Nephron (organoid): ENCODE measurements at regions not wholly inside any gene's neighbourhood (a gene's known extent, or its start where the extent isn't known, plus 50 kb on each side); places are given as distances from the start of the nearest gene placed in this dataset.

Source experiments
- H3K27ac Mint-ChIP-seq, 3 experiments: 2 replicates each; pipeline ENCODE4 v1.8.0; 2020; ENCODE audit warnings: mixed read lengths in 3 of 3, mild to moderate bottlenecking in 2 of 3, moderate library complexity in 1 of 3
- H3K27me3 Mint-ChIP-seq: 2 replicates; pipeline ENCODE4 v1.8.0; 2021; ENCODE audit warnings: low read depth, mild to moderate bottlenecking, moderate library complexity, mixed read lengths
- H3K36me3 Mint-ChIP-seq: 2 replicates; pipeline ENCODE4 v1.8.0; 2020; ENCODE audit warnings: low read depth, mixed read lengths
- H3K4me1 Mint-ChIP-seq: 2 replicates; pipeline ENCODE4 v1.8.0; 2020; ENCODE audit warnings: mixed read lengths
- H3K4me3 Mint-ChIP-seq, 3 experiments: 2 replicates each; pipeline ENCODE4 v1.8.0; 2020; ENCODE audit warnings: mild to moderate bottlenecking in 3 of 3, mixed read lengths in 3 of 3, moderate library complexity in 2 of 3
- H3K9me3 Mint-ChIP-seq: 2 replicates; pipeline ENCODE4 v1.8.0; 2020; ENCODE audit warnings: mixed read lengths
- TF ChIP-seq, protein P1 (sequence below), 3 experiments: fragments of 200-600 bp; sonication (generic); IDR thresholded peaks; one replicate each; pipeline ENCODE4 v1.5.0; 2021; ENCODE audit warnings: antibody characterized with exemption in 3 of 3; ENCODE audit not compliant: unreplicated experiment in 3 of 3

DNA sequence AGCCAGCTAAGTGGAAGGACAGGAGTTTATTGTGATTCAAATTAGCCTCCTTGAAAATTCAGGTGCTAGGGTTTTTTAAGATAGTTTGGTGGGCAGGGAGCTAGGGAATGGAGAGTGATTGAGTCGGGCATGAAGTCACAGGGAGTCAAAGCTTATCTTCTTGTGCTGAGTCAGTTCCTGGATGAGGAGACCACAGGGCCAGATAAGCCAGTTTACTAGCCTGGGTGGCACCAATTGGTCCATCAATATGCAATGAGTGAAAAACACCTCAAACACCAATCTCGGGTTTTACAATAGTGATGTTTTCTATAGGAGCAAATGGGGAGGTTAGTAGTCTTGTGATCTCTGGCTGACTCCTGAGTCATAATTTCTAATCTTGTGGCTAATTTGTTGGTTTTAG is 165.1 kb downstream of the ABCC12 start:
- TF ChIP-seq, protein P1, sequence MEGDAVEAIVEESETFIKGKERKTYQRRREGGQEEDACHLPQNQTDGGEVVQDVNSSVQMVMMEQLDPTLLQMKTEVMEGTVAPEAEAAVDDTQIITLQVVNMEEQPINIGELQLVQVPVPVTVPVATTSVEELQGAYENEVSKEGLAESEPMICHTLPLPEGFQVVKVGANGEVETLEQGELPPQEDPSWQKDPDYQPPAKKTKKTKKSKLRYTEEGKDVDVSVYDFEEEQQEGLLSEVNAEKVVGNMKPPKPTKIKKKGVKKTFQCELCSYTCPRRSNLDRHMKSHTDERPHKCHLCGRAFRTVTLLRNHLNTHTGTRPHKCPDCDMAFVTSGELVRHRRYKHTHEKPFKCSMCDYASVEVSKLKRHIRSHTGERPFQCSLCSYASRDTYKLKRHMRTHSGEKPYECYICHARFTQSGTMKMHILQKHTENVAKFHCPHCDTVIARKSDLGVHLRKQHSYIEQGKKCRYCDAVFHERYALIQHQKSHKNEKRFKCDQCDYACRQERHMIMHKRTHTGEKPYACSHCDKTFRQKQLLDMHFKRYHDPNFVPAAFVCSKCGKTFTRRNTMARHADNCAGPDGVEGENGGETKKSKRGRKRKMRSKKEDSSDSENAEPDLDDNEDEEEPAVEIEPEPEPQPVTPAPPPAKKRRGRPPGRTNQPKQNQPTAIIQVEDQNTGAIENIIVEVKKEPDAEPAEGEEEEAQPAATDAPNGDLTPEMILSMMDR (IDR thresholded peaks at IDR 0.05; ENCODE audit: unreplicated experiment in 3 of 3) = no peak
- H3K27me3 Mint-ChIP-seq = peaks cover 4% of the 10 kb centered on the region
- no peak overlapping the region for H3K4me3 Mint-ChIP-seq
- H3K9me3 Mint-ChIP-seq = peaks cover 9% of the 10 kb centered on the region
- H3K27ac Mint-ChIP-seq = no peak overlapping the region
- no peaks in the 10 kb centered on the region for H3K4me1 Mint-ChIP-seq
- H3K36me3 Mint-ChIP-seq = no peaks in the 10 kb centered on the region

DNA sequence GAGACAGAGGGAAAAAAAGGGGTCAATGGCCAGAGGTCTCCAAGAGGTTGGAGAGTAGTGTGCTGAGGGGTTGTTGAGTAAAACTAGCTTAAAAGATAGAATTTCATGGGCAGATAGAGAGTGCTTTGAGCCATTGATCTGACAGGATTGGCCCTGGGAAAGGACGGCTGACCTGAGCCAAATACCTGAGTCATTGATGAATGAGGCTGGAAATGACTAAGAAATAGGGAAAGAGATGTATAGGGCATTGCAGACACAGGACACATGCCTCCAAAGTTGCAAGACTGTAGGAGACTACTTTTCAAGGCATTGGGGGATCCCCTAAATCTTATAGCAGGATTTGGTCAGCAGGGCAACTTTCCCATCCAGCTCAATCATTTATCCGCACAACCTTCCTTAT is 168.7 kb downstream of the ABCC12 start:
- no peak overlapping the region for H3K4me3 Mint-ChIP-seq
- no peaks in the 10 kb centered on the region for H3K36me3 Mint-ChIP-seq
- TF ChIP-seq, protein P1 (IDR thresholded peaks at IDR 0.05; ENCODE audit: unreplicated experiment in 3 of 3) = no peak
- H3K27ac Mint-ChIP-seq = no peak overlapping the region
- peaks cover 3% of the 10 kb centered on the region for H3K9me3 Mint-ChIP-seq
- peaks cover 4% of the 10 kb centered on the region for H3K27me3 Mint-ChIP-seq
- H3K4me1 Mint-ChIP-seq = no peaks in the 10 kb centered on the region

DNA sequence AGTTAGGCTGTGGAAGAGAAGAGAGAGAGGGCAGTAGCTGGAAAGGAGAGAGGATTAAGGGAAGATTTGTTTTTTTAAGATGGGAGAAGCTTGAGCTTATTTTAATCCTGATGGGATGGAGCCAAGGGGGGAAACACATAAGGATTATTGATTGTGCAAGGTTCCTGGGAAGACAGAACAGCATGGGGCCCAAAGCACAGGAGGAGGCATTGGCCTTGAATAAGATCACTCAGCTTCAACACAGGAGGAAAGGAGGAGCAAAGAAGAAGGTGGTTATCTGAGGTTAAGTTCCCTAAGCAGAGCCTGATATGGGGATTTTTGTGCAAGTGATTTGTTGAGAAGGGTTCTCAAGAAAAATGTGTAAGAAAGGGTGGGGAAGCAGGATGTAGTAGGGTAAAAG is 169.8 kb downstream of the ABCC12 start:
- TF ChIP-seq, protein P1 (IDR thresholded peaks at IDR 0.05; ENCODE audit: unreplicated experiment in 3 of 3) = no peak
- H3K27ac Mint-ChIP-seq = no peak overlapping the region
- no peak overlapping the region for H3K4me3 Mint-ChIP-seq
- H3K4me1 Mint-ChIP-seq = no peaks in the 10 kb centered on the region
- no peaks in the 10 kb centered on the region for H3K36me3 Mint-ChIP-seq
- peaks cover 3% of the 10 kb centered on the region for H3K9me3 Mint-ChIP-seq
- H3K27me3 Mint-ChIP-seq = peaks cover 4% of the 10 kb centered on the region

DNA sequence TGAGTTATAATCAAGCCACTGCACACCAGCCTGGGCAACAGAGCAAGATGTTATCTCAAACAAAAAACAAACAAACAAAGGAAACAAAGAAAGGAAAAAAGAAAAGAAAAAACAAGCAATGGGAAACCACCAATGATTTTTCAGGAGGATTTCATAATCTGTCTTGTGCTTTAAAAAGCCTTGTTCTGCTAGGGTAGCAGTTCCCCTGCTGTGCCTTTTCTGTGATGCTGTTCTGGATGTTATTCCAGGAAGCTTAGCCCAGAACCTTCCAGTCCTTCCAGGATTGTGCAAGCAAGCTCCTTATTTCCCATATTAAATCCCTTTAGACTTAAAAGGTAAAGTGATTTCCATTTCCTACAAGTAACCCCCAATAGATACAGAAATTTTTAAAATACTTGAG is 171.1 kb downstream of the ABCC12 start:
- no peak overlapping the region for H3K27ac Mint-ChIP-seq
- peaks cover 4% of the 10 kb centered on the region for H3K27me3 Mint-ChIP-seq
- TF ChIP-seq, protein P1 (IDR thresholded peaks at IDR 0.05; ENCODE audit: unreplicated experiment in 3 of 3) = no peak
- no peaks in the 10 kb centered on the region for H3K36me3 Mint-ChIP-seq
- no peaks in the 10 kb centered on the region for H3K4me1 Mint-ChIP-seq
- H3K9me3 Mint-ChIP-seq = no peaks in the 10 kb centered on the region
- H3K4me3 Mint-ChIP-seq = no peak overlapping the region

DNA sequence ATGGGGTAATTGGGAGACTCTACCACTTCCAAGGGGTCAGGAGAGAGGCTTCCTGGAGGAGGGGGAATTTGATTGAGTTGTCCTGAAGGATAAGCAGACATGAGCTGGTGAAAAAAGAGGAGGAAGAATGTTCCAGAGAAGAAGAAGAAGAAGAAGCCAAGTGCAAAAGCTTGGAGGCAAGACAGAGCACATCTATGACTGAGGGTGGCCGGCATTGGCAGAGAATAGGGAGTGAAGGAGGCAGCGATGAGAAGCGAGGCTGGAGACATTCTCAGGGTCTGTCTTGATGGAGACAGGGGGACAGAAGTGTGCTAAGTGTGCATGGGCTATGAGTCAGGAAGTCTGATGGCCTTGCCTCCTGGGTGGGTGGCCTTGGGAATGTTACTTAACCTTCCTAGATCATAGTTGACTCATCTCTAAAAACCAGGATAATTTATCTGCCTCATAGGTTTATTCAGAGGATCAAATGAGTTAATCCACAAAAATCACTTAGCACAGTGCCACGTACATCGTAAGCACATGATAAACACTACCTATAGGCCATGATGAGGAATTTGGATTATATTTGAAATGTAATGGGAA is 171.7 kb downstream of the ABCC12 start:
- Mint-ChIP-seq H3K27ac (no peak overlapping the region), H3K27me3 (peaks cover 8% of the 10 kb centered on the region), H3K4me3 (no peak overlapping the region), H3K4me1 (no peaks in the 10 kb centered on the region), H3K36me3 (no peaks in the 10 kb centered on the region), H3K9me3 (no peaks in the 10 kb centered on the region)
- TF ChIP-seq, protein P1 (IDR thresholded peaks at IDR 0.05; ENCODE audit: unreplicated experiment in 3 of 3) = no peak

DNA sequence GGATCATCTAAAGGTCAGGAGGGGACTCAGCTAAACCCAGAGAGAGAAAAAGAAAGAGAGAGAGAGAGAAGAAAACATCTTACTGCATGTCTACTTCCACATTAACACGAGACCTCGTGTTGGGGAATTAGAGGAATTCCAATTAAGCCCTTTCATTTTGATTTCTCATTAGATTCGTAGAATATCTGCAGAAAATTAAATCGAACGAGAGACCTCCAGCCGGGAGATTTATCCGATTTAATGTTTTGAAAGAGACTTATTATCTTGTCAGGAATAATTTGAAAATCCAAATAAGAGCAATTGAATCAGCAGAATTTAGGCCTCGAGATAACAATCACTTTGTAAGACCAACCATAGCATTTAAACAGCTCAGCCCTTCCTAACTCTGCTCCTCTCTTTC is 175.6 kb downstream of the ABCC12 start:
- Mint-ChIP-seq H3K36me3 (no peaks in the 10 kb centered on the region), H3K9me3 (no peaks in the 10 kb centered on the region)
- TF ChIP-seq, protein P1 (IDR thresholded peaks at IDR 0.05; ENCODE audit: unreplicated experiment in 3 of 3) = no peak

More for the DNA sequence above, 175.6 kb downstream of the ABCC12 start:
- H3K4me1 Mint-ChIP-seq = no peaks in the 10 kb centered on the region
- no peak overlapping the region for H3K4me3 Mint-ChIP-seq
- H3K27me3 Mint-ChIP-seq = peaks cover 12% of the 10 kb centered on the region
- no peak overlapping the region for H3K27ac Mint-ChIP-seq
